GM19328 (cell line): ENCODE measurements at regions not wholly inside any gene's neighbourhood (a gene's known extent, or its start where the extent isn't known, plus 50 kb on each side); places are given as distances from the start of the nearest gene placed in this dataset.

Experiments
- ATAC-seq: cut with Tn5 transposase; IDR thresholded peaks from one replicate; pipeline ENCODE4 v1.9.1; 2021; ENCODE audit warnings: mild to moderate bottlenecking, moderate library complexity; ENCODE audit not compliant: unreplicated experiment

GRCh38 chr4:23207059-23207458 is 514.3 kb downstream of the GBA3 start:
- no peak for ATAC-seq

DNA sequence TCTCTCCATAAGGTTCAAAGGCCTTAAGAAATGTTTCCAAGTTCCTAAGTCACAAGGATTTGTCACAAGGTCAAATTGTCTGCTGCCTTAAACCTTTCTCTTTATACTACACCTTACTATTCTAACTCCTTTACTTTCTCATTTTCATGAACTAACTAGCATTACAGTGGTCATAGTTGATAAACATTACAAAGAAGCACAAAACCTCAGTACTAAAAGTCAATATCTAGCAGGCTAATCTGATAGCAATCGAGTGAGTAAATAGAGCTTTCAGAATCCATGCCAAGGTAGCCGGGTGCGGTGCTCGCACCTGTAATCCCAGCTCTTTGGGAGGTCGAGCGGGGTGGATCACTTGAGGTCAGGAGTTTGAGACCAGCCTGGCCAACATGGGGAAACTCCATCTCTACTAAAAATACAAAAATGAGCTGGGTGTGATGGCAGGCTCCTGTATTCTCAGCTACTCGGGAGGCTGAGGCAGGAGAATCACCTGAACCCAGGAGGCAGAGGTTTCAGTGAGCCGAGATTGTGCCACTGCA is 510.0 kb downstream of the GBA3 start:
- ATAC-seq = no peak

- no peak for ATAC-seq
These were observed 502.0 kb downstream of the GBA3 start for GRCh38 chr4:23194751-23195150.

DNA sequence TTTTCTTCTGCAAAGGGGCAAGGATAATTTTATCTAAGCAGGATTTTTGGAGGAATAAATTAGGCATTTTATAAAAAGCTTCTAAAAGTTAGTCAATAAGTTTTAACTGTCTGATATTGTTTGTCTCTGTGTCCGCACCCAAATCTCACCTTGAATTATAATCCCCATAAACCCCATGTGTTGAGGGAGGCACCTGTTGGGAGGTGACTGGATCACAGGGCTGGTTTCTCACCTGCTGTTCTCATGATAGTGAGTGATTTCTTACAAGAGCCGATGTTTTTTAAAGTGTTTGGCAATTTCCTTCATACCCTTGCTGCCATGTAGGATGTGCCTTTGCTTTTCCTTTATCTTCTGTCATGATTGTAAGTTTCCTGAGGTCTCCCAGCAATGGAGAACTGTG is 481.4 kb downstream of the GBA3 start:
- no peak for ATAC-seq

GRCh38 chr4:23171976-23172375 is 479.2 kb downstream of the GBA3 start:
- ATAC-seq = no peak

GRCh38 chr4:23169608-23170311 is 477.0 kb downstream of the GBA3 start:
- no peak for ATAC-seq

DNA sequence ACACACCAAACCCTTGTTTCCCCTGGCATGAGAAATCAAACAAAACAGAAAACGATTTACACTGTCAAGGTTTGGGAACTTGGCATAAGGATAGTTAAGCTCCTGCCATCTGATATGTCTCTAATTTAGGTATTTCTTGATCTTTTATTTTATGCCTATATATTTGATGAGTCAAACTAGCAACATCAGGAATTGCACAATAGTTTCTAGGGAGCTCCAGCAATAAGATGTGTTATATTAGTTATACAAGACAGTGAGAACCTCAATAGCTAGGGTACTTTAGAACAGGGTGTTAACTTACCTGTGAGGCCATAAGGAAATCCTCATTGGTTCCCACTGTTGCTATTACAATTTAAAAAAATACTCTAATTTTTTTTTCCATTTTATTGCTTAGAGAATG is 474.2 kb downstream of the GBA3 start:
- ATAC-seq = no peak

GRCh38 chr4:23166407-23166806 is 473.7 kb downstream of the GBA3 start:
- ATAC-seq = no peak

- ATAC-seq = no peak
These were observed 472.9 kb downstream of the GBA3 start for GRCh38 chr4:23165669-23166068.

DNA sequence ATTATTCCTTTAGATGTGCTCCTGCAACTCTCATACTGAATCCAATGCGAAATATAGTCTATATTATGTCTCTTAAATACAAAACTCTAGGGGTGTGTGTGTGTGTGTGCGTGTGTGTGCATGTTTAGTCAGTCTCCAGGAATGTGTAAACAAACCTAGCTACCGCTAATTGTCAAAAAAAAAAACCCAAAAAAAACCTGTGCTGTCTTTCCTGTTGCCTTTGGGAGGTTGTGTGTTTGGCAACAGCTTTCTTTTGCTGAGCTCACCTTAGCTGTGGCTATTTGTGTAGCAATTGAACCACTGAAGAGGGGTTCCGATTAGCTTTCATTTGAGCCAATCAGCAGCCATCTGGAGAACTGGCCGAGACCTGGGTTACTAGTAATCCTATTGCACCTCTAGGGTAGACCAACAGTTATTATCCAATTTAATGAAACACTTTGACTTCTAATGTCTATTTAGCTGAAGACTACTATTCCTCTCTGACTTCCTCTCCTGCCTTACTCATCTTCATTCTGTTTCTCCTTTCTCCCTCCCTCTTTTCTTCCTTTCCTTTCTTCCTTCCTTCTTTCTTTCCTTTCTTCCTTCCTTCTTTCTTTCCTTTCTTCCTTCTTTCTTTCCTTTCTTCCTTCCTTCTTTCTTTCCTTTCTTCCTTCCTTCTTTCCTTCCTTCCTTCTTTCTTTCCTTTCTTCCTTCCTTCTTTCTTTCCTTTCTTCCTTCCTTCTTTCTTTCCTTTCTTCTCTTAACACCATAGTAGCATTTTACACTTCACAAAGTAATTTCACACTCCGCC is 471.1 kb downstream of the GBA3 start:
- ATAC-seq = no peak

DNA sequence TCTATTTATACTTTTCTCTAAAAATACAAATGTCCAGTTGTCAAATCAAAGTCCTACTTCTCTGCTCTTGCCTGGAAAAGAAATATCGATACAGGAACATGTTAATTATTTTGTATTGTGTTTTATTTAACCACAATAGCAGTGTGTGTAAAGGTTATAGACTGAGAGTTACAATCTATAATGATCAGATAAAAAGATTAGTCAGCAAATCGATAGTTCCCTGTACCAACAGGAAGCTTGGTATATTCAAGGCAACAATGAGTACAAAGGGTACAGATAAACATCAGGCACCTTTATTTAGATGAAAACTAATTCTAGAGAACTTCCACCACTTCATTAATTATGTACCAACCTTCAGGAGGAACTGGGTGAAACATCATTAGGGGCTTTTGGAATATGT is 469.5 kb downstream of the GBA3 start:
- no peak for ATAC-seq

DNA sequence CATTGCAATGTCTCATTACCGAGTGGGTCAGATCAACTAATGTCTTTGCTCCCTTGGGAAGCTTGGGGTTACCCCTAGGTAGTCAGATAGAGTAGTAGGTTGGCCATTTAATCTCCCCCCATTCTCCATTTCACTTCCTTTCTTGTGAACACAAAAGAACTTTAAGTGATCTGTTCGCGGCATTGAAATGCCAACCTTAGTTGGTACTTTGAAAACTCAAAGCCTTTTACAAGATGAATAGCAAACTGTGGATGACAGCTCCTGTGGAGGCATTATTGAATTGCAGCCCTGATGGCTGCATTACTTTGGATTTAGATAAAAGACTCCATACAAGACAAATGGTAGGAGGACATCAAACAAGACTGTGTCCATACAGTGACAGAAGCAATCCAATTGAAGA is 469.1 kb downstream of the GBA3 start:
- ATAC-seq = no peak

- no peak for ATAC-seq
These were observed 460.3 kb downstream of the GBA3 start for GRCh38 chr4:23153076-23153475.

GRCh38 chr4:23149815-23150214 is 457.1 kb downstream of the GBA3 start:
- no peak for ATAC-seq

- ATAC-seq = no peak
These were observed 452.0 kb downstream of the GBA3 start for GRCh38 chr4:23144707-23145106.

- no peak for ATAC-seq
These were observed 443.3 kb downstream of the GBA3 start for GRCh38 chr4:23135792-23136645.

- no peak for ATAC-seq
These were observed 441.6 kb downstream of the GBA3 start for GRCh38 chr4:23134331-23134730.

DNA sequence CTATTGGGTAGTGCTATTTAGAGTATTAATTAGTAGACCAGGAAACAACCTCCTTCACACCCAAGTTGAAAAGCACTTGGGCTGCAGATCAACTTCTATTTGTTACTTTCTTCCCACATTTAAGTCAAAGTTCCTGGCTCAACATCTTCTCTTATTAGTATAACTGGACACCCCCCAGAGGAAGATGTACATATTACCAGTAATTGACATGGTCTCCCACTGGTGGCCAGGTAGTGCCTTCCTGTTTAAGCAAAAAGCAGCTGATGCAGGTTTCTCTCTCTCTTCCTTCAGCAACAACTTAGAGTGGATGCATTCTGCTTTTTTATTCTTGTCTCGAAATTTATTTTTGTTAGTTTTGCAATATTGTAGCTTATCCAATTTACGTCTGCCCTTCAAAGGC is 438.1 kb downstream of the GBA3 start:
- ATAC-seq = no peak

- ATAC-seq = no peak
These were observed 432.4 kb downstream of the GBA3 start for GRCh38 chr4:23125118-23125517.

- no peak for ATAC-seq
These were observed 430.1 kb downstream of the GBA3 start for GRCh38 chr4:23122666-23123400.

DNA sequence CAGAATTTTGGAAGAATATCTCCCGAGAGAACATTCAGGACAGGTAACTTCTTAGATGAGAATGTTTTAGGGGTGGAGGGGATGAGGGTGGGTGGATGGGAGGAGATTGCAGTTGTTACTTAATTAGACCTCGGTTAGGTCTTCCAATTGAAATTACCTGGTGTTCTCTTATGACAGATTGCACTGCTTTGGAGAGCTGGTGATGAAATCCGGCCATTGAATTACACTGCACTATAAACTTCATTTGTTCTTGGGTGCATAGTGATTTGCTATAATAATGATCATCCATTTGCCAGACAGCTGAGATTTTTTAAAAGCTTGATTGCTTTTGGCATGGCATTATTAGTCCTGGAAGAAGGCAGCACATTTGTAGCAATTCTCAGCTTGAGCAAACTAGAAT is 427.6 kb downstream of the GBA3 start:
- no peak for ATAC-seq
